ENCODE measurements at regions not wholly inside any gene's neighbourhood (a gene's known extent, or its start where the extent isn't known, plus 50 kb on each side); places are given as distances from the start of the nearest gene placed in this dataset.
"Not testable (repeated sequence)": the region's sequence is repeated elsewhere in the genome, so short reads cannot be mapped to it uniquely, and the experiment has no call there.

GRCh38 chr15:53158995-53159394 is 368.9 kb upstream of the ONECUT1 start:
- Mint-ChIP-seq H3K4me1 (no peaks in the 10 kb centered on the region), H3K9me3 (ENCODE audit: low read depth) (peaks cover 3% of the 10 kb centered on the region), H3K27ac (no peak overlapping the region), H3K27me3 (no peaks in the 10 kb centered on the region), H3K4me3 (no peak overlapping the region), H3K36me3 (no peaks in the 10 kb centered on the region)
- ATAC-seq (no peak), DNase-seq (no peak)
- CTCF ChIA-PET = no interaction called here

GRCh38 chr15:53133255-53133850 is 343.2 kb upstream of the ONECUT1 start:
- H3K9me3 Mint-ChIP-seq (ENCODE audit: low read depth) = no peaks in the 10 kb centered on the region
- no peaks in the 10 kb centered on the region for H3K27me3 Mint-ChIP-seq
- no peak for ATAC-seq
- no peak for DNase-seq
- no peak overlapping the region for H3K4me3 Mint-ChIP-seq
- H3K36me3 Mint-ChIP-seq = no peaks in the 10 kb centered on the region
- CTCF ChIA-PET = no interaction called here
- H3K4me1 Mint-ChIP-seq = no peaks in the 10 kb centered on the region
- no peak overlapping the region for H3K27ac Mint-ChIP-seq

GRCh38 chr15:53130943-53131342 is 340.8 kb upstream of the ONECUT1 start:
- no peak overlapping the region for H3K27ac Mint-ChIP-seq
- ATAC-seq = no peak
- no peak overlapping the region for H3K4me3 Mint-ChIP-seq
- H3K27me3 Mint-ChIP-seq = no peaks in the 10 kb centered on the region
- H3K4me1 Mint-ChIP-seq = no peaks in the 10 kb centered on the region
- no peak for DNase-seq
- CTCF ChIA-PET = no interaction called here
- H3K36me3 Mint-ChIP-seq = no peaks in the 10 kb centered on the region
- no peaks in the 10 kb centered on the region for H3K9me3 Mint-ChIP-seq (ENCODE audit: low read depth)

- Mint-ChIP-seq H3K4me1 (no peaks in the 10 kb centered on the region), H3K9me3 (ENCODE audit: low read depth) (no peaks in the 10 kb centered on the region), H3K4me3 (no peak overlapping the region), H3K27me3 (no peaks in the 10 kb centered on the region), H3K27ac (no peak overlapping the region), H3K36me3 (no peaks in the 10 kb centered on the region)
- DNase-seq (no peak), ATAC-seq (no peak)
- CTCF ChIA-PET = no interaction called here
Measured at GRCh38 chr15:53129121-53129904, 339.2 kb upstream of the ONECUT1 start.

- Mint-ChIP-seq H3K4me3 (no peak overlapping the region), H3K27ac (no peak overlapping the region), H3K4me1 (no peaks in the 10 kb centered on the region), H3K27me3 (no peaks in the 10 kb centered on the region), H3K36me3 (no peaks in the 10 kb centered on the region), H3K9me3 (ENCODE audit: low read depth) (no peaks in the 10 kb centered on the region)
- CTCF ChIA-PET = no interaction called here
- DNase-seq = no peak
- no peak for ATAC-seq
Measured at GRCh38 chr15:53128652-53129051, 338.5 kb upstream of the ONECUT1 start.

GRCh38 chr15:53126144-53126543 is 336.0 kb upstream of the ONECUT1 start:
- Mint-ChIP-seq H3K4me1 (no peaks in the 10 kb centered on the region), H3K4me3 (no peak overlapping the region), H3K36me3 (no peaks in the 10 kb centered on the region), H3K27ac (no peak overlapping the region), H3K27me3 (no peaks in the 10 kb centered on the region), H3K9me3 (ENCODE audit: low read depth) (no peaks in the 10 kb centered on the region)
- ATAC-seq (no peak), DNase-seq (no peak)
- CTCF ChIA-PET = no interaction called here

- no peak for DNase-seq
- no peak for ATAC-seq
- H3K36me3 Mint-ChIP-seq = no peaks in the 10 kb centered on the region
- no peak overlapping the region for H3K27ac Mint-ChIP-seq
- CTCF ChIA-PET = no interaction called here
- H3K4me1 Mint-ChIP-seq = no peaks in the 10 kb centered on the region
- no peaks in the 10 kb centered on the region for H3K9me3 Mint-ChIP-seq (ENCODE audit: low read depth)
- no peak overlapping the region for H3K4me3 Mint-ChIP-seq
- H3K27me3 Mint-ChIP-seq = no peaks in the 10 kb centered on the region
Measured at GRCh38 chr15:53122818-53123217, 332.7 kb upstream of the ONECUT1 start.

GRCh38 chr15:53116915-53117314 is 326.8 kb upstream of the ONECUT1 start:
- ATAC-seq; H3K27ac Mint-ChIP-seq; H3K9me3 Mint-ChIP-seq (ENCODE audit: low read depth); H3K4me3 Mint-ChIP-seq; H3K27me3 Mint-ChIP-seq; H3K36me3 Mint-ChIP-seq; H3K4me1 Mint-ChIP-seq; DNase-seq; CTCF ChIA-PET: not testable (repeated sequence)

GRCh38 chr15:53116169-53116568 is 326.0 kb upstream of the ONECUT1 start:
- Mint-ChIP-seq H3K4me1 (no peaks in the 10 kb centered on the region), H3K4me3 (no peak overlapping the region), H3K36me3 (no peaks in the 10 kb centered on the region), H3K9me3 (ENCODE audit: low read depth) (no peaks in the 10 kb centered on the region), H3K27ac (no peak overlapping the region), H3K27me3 (no peaks in the 10 kb centered on the region)
- ATAC-seq = no peak
- no peak for DNase-seq
- CTCF ChIA-PET = no interaction called here

- H3K4me3 Mint-ChIP-seq = no peak overlapping the region
- ATAC-seq (no peak), DNase-seq (no peak)
- no peaks in the 10 kb centered on the region for H3K9me3 Mint-ChIP-seq (ENCODE audit: low read depth)
- no peaks in the 10 kb centered on the region for H3K4me1 Mint-ChIP-seq
- no peak overlapping the region for H3K27ac Mint-ChIP-seq
- no peaks in the 10 kb centered on the region for H3K36me3 Mint-ChIP-seq
- CTCF ChIA-PET = no interaction called here
- H3K27me3 Mint-ChIP-seq = no peaks in the 10 kb centered on the region
Measured at GRCh38 chr15:53115563-53115962, 325.4 kb upstream of the ONECUT1 start.

GRCh38 chr15:53114960-53115359 is 324.8 kb upstream of the ONECUT1 start:
- Mint-ChIP-seq H3K27me3 (no peaks in the 10 kb centered on the region), H3K4me1 (no peaks in the 10 kb centered on the region), H3K27ac (no peak overlapping the region), H3K4me3 (no peak overlapping the region), H3K9me3 (ENCODE audit: low read depth) (no peaks in the 10 kb centered on the region), H3K36me3 (no peaks in the 10 kb centered on the region)
- no peak for DNase-seq
- CTCF ChIA-PET = no interaction called here
- no peak for ATAC-seq

- no peak for ATAC-seq
- Mint-ChIP-seq H3K4me3 (no peak overlapping the region), H3K4me1 (no peaks in the 10 kb centered on the region), H3K27me3 (no peaks in the 10 kb centered on the region), H3K36me3 (no peaks in the 10 kb centered on the region), H3K9me3 (ENCODE audit: low read depth) (no peaks in the 10 kb centered on the region), H3K27ac (no peak overlapping the region)
- DNase-seq = no peak
- CTCF ChIA-PET = no interaction called here
Measured at GRCh38 chr15:53110999-53111398, 320.9 kb upstream of the ONECUT1 start.

GRCh38 chr15:53108319-53108718 is 318.2 kb upstream of the ONECUT1 start:
- no peaks in the 10 kb centered on the region for H3K9me3 Mint-ChIP-seq (ENCODE audit: low read depth)
- CTCF ChIA-PET = no interaction called here
- H3K27ac Mint-ChIP-seq = no peak overlapping the region
- H3K4me1 Mint-ChIP-seq = no peaks in the 10 kb centered on the region
- H3K4me3 Mint-ChIP-seq = no peak overlapping the region
- no peaks in the 10 kb centered on the region for H3K36me3 Mint-ChIP-seq
- DNase-seq (no peak), ATAC-seq (no peak)
- H3K27me3 Mint-ChIP-seq = no peaks in the 10 kb centered on the region

- Mint-ChIP-seq H3K27ac (no peak overlapping the region), H3K9me3 (ENCODE audit: low read depth) (no peaks in the 10 kb centered on the region), H3K27me3 (no peaks in the 10 kb centered on the region), H3K4me1 (no peaks in the 10 kb centered on the region), H3K4me3 (no peak overlapping the region), H3K36me3 (no peaks in the 10 kb centered on the region)
- DNase-seq (no peak), ATAC-seq (no peak)
- CTCF ChIA-PET = no interaction called here
Measured at GRCh38 chr15:53107855-53108254, 317.7 kb upstream of the ONECUT1 start.
